ENCODE measurements at regions not wholly inside any gene's neighbourhood (a gene's known extent, or its start where the extent isn't known, plus 50 kb on each side); places are given as distances from the start of the nearest gene placed in this dataset.
"Not testable (repeated sequence)": the region's sequence is repeated elsewhere in the genome, so short reads cannot be mapped to it uniquely, and the experiment has no call there.

DNA sequence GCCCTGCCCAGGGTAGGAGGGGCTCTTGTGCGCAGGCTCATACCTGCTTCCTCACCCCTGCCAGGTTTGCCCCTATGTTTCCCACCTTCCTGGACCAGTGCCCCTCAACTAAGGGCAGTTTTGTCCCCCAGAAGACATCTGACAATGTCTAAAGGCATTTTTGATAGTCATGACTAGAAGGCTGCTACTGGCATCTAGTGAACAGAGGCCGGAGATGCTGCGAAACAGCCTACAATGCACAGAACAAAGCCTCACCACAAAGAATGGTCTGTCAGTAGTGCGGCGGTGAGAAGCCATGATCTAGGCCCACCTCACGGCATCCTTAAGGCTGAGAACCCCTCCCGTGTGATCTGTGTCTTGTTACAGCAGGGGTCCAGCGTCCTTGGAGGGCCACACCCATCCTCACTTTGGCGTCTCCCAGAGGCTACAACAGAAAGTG is 96.0 kb downstream of the TMEM17 start:
- DNase-seq = no peak

DNA sequence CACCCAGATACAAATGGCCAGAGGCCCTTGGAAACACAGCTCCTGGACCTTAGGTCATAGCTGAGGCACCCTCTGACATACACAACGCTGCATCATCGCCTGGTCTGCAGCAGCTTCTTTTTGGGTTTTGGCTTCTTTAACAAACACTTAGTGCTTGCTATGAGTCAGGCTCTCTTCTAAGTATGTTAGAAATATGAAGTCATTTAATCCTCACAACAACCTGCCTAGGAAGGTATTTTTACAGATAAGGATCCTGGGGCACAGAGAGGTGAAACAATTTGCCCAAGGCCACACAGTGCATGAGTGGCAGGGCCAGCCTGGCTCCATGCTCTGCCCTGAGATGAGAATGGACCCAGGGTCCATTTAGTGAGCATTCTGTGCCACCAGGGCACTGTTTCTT is 96.6 kb downstream of the TMEM17 start:
- DNase-seq = no peak

DNA sequence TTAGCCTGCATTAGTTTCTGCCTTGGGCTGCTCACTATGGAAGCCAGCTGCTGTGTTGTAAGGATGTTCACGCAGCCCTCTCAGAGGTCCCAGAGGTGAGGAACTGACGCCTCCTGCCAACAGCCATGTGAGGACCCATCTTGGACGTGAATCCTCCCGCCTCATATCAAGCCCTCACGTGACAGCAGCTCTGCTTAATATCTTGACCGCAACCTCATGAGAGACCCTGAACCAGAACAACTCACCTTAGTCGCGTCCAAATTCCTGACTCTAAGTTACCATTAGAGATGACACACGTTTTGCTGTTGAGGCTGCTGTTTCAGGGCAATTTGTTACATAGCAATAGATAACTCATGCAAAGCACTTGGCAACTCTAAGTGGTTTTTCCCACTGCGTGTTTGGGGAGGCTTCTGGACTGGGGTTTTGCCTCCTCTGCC is 97.7 kb downstream of the TMEM17 start:
- DNase-seq = no peak

GRCh38 chr2:62407838-62408237 is 98.2 kb downstream of the TMEM17 start:
- no peak for DNase-seq

GRCh38 chr2:62407401-62407800 is 98.6 kb downstream of the TMEM17 start:
- no peak for DNase-seq

DNA sequence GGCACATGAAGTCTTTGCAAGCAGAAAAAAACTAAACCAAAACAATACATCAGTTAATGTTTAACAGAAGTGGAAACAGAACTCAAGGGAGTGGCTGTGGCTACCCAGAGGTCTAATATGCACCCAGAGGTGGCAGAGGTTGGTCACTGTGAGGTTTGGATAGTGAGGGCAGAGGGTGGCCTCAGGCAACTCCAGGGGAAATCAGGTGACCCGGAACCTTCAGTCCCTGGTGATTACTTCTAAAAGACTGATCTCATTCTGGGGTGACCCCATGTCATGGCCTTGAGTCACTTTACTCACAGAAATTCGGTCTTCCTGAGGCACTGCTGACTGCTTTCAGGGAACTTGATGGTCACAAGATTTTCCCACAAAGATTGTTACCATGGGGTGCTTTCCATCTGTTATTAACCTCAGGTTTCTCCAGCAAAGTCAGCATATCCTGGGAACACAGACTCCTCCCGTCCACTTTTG is 99.4 kb downstream of the TMEM17 start:
- no peak for DNase-seq

DNA sequence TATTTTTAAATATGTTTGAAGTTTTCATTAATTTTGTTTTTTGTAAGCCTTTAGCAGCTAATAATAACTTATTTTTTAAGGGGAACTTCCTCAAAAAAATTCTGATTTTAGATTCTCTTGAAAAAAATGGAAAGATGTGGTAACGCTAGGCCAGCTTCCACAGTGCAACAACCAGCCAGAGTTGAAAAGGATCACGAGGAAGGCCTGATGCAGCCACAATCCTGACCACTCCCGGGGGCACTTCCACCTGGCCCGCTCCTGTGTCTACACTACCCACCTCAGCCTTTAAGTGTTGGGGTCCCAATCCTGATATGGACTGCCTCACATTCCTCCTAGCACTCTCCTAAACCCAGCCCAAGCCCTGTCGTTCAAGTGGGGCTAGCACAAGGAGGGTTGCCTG is 101.1 kb downstream of the TMEM17 start:
- no peak for DNase-seq

GRCh38 chr2:62402156-62402555 is 103.8 kb downstream of the TMEM17 start:
- no peak for DNase-seq

GRCh38 chr2:62398356-62398755 is 107.6 kb downstream of the TMEM17 start:
- no peak for DNase-seq

DNA sequence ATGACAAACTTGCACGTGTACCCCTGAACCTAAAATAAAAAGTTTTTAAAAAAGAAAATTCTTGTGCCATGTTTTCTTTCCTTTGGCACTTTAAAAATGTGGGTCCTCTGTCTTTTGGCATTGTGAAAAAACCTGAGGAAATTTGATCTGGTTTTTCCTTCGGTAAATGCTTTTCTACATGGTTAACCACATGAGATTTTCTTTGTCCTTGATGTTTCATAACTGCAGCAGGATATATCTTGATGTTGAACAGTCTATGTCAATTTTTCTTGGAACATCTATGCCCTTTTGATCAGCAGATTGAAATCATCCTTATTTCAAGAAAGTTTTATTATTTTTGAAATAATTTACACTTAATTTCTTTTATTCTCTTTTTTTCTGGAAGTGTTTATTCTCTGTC is 109.1 kb downstream of the TMEM17 start:
- no peak for DNase-seq

DNA sequence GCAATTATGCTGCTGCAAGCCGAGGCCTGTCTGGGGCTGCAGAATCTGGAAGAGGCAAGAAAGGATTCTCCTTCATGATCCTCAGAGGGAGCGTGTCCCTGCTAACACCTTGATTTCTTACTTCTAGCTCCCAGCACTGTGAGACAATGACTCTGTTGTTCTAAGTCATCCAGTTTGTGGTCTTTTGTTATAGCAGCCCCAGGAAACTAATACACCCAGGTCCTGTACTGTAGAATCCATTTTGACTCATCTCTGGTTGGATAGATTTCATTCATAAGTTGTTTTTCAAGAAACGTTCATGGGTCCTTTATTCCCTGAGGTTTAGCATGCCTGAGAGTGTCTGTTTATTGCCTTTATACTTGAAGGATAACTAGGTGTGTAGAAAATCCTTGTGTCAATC is 112.7 kb downstream of the TMEM17 start:
- DNase-seq = no peak

DNA sequence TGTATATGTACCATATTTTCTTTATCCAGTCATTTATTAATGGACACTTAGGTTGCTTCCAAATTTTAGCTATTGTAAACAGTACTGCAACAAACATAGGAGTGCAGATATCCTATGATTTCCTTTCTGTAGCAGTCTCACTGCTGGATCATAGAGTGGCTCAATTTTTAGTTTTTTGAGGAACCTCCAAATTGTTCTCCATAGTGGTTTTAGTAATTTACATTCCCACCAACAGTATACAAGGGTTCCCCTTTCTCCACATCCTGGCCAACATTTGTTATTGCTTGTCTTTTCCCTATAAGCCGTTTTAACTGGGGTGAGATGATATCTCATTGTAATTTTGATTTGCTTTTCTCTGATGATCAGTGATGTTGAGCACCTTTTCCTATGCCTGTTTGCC is 114.3 kb downstream of the TMEM17 start:
- no peak for DNase-seq

GRCh38 chr2:62386378-62386777 is 119.6 kb downstream of the TMEM17 start:
- DNase-seq = not testable (repeated sequence)

DNA sequence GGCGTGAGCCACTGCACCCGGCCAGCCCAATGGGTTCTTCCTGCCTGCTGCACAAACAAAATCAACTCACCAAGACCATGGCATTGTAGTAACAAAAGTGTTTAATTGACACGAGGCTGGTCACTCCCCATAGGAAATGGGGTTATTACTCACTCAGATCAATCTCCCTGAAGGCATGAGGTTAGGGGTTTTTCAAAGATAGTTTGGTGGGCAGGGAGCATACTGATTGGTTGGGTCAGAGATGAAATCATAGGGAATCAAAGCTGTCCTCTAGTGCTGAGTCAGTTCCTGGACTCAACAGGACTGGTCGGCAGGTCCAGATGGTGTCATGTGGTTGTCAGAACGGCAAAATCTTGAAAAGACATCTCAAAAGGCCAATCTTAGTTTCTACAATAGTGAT is 122.1 kb downstream of the TMEM17 start:
- no peak for DNase-seq

GRCh38 chr2:62382757-62383156 is 123.2 kb downstream of the TMEM17 start:
- DNase-seq = no peak

- DNase-seq = no peak
These were observed 123.9 kb downstream of the TMEM17 start for GRCh38 chr2:62382122-62382521.

DNA sequence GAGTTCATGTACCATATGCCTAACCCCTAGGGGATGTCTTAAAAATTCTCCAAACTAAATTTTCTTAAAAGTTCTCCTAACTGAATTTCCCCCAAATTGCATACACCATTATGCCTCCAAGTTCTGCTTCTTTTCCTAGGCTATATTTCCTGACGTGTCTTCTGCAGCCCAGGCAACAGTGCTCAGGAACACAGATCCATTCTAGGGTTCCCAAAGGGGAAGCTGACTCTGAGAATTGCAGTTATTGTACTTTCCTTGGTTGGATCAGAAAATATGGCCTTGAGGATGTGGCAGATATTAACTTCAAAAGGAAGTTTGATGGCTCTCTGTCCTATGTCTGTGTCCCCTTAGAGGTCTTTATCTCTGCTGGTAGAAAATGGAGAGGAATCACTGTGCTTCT is 124.3 kb downstream of the TMEM17 start:
- DNase-seq = no peak

GRCh38 chr2:62379566-62379965 is 126.4 kb downstream of the TMEM17 start:
- no peak for DNase-seq

- no peak for DNase-seq
These were observed 130.9 kb downstream of the TMEM17 start for GRCh38 chr2:62375113-62375420.

- no peak for DNase-seq
These were observed 131.5 kb downstream of the TMEM17 start for GRCh38 chr2:62374301-62375112.

- no peak for DNase-seq
These were observed 133.2 kb downstream of the TMEM17 start for GRCh38 chr2:62372824-62373223.

DNA sequence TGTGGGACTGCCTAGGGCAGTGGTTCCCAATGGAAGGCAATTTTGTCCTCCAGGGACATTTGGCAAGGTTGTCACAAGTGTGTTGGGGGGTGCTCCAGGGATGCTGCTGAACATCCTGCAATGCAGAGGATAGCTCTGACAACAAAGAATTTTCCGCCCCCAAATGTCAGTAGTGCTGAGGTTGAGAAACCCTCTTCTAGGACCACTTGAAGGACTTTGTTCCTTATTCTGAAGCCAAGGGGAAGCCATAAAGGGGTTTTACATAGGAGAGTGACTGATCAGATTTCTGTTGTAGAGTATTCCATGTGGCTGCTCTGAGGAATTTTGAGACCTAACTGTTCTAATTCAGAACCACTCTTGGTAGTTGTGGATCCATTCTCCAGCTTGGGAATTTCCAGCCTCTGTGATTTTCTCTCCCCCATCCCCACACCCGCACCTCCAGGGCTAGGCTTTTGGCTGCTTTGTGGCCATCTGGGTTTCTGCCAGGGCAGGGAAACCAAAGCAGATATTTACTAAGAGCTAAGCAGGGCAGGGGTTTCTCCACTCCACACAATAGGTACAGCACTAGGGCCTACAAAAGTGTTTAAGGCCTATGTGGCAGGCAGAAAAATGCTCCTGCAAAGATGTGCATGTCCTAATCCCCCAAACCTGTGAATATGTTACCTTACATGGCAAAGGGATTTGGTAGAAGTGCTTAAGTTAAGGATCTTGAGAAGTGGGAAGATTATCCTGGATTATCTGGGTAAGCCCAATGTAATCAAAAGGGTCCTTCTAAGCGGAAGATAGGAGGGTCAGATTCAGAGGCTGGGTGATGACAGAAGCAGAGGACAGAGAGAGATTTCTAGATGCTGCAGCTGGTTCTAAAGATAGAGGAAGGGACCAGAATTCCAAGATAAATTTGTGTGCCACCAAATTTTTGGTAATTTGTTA is 135.4 kb downstream of the TMEM17 start:
- no peak for DNase-seq

DNA sequence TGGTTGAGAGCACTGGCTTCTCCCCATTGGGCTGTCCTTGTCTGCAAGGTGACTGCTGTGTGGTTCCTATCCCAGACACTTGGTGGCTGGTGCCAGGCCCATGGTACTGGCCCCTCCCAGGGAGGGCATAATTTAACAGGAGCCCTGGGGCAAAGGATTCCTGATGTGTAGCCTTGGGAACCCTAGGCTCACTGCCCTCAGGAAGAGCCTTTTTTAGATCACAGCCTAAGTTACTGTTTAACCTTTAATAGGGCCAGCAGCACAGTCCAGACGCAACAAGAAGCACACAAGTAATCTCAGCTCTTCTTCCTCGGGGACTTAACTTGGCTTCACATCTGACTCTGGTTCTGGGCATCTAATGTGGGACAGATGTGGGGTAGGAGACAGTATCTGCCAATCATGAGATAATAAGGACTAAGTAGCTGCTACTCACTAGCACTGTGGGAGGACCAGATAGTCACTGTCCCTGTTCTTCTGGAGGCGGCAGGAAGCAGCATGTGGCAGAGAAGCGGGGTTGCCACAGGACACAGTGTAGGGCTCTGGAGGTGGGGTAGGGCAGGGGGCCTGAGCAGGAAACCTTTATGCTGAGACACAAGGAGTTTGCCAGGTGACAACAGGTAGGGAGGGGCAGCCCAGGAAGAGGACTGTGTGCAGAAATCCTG is 136.3 kb downstream of the TMEM17 start:
- no peak for DNase-seq
